ENCODE measurements at regions not wholly inside any gene's neighbourhood (a gene's known extent, or its start where the extent isn't known, plus 50 kb on each side); places are given as distances from the start of the nearest gene placed in this dataset.

GRCh38 chr11:70667767-70668166, 269.4 kb downstream of the CTTN start:
- TF ChIP-seq CTCF (IDR thresholded peaks at IDR 0.05; ENCODE audit: borderline replicate concordance, extremely low read depth, low read length, poor library complexity, severe bottlenecking) (no peak), EZH2 (IDR thresholded peaks at IDR 0.05; ENCODE audit: borderline replicate concordance, low read depth, low read length, severe bottlenecking) (no peak)
